NT2/D1 (cell line): ENCODE measurements at regions not wholly inside any gene's neighbourhood (a gene's known extent, or its start where the extent isn't known, plus 50 kb on each side); places are given as distances from the start of the nearest gene placed in this dataset.

Experiments
- DNase-seq: peaks from one replicate; pipeline ENCODE4 v3.0.0-alpha.2; 2011; ENCODE audit warnings: low read depth, low spot score
- H3K27me3 ChIP-seq: 2 replicates; pipeline ENCODE4 v1.6.0; 2011; ENCODE audit warnings: mild to moderate bottlenecking; ENCODE audit not compliant: insufficient read length, insufficient read depth
- H3K36me3 ChIP-seq: 2 replicates; pipeline ENCODE4 v1.6.1; 2011; ENCODE audit warnings: mild to moderate bottlenecking, low read length, mixed read lengths; ENCODE audit not compliant: insufficient read depth, insufficient read length
- H3K4me1 ChIP-seq: 2 replicates; pipeline ENCODE4 v1.5.1; 2011; ENCODE audit not compliant: insufficient read depth, insufficient read length
- H3K4me3 ChIP-seq: 2 replicates; pipeline ENCODE4 v1.5.1; 2011; ENCODE audit warnings: low read depth; ENCODE audit not compliant: insufficient read length
- H3K9ac ChIP-seq: 2 replicates; pipeline ENCODE4 v1.6.0; 2011; ENCODE audit warnings: low read depth; ENCODE audit not compliant: insufficient read length
- H3K9me3 ChIP-seq: 2 replicates; pipeline ENCODE4 v1.5.1; 2011; ENCODE audit warnings: mild to moderate bottlenecking, low read length; ENCODE audit not compliant: insufficient read depth
- SUZ12 ChIP-seq: IDR thresholded peaks from 2 replicates; pipeline ENCODE4 v1.6.1; 2011; ENCODE audit not compliant: insufficient read length, insufficient read depth; ENCODE audit errors: extremely low read depth
- YY1 ChIP-seq: IDR thresholded peaks from 2 replicates; pipeline ENCODE4 v1.6.1; 2011; ENCODE audit not compliant: insufficient read length, insufficient read depth
- ZNF274 ChIP-seq: IDR thresholded peaks from 2 replicates; pipeline ENCODE4 v1.6.1; 2011; ENCODE audit warnings: mild to moderate bottlenecking, low read depth, low read length

DNA sequence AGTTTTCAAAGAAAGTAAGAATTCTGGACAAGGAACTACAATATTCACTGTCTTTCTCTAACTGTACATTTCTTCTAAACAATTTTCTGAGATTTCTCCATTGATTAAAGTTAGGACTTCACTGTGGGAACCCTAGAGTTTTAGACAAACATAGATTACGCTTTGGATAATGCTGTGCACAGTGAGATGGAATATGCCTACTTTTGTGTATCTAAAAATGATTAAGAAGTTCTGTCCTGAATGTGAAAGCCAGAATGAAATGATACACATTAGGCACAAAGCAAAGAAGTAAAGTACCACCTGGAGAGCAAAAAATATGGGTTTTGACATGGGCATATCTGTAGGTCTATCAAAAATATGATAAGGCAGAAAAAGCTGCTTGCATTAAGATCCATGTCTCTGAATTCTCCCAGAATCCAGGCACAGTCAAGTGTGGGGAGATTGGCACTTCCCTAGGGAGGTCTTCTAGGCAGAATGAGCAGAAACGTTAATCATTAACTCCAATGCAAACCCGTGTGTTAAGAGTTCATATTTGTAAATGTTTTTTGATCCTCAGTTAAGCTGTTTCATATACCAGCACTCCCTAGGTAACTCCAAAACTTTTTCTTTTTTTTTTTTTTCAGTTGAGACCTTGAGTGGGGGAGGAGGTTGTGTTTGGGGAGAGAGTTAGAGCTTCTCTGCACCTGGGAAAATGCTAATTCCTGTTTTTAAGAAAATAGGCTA lies 467.1 kb downstream of the LMO4 start:
- no peak for DNase-seq
- Histone ChIP-seq H3K27me3 (no peaks in the 10 kb centered on the region), H3K36me3 (no peaks in the 10 kb centered on the region), H3K9ac (no peak overlapping the region), H3K4me1 (no peaks in the 10 kb centered on the region), H3K9me3 (no peaks in the 10 kb centered on the region), H3K4me3 (no peak overlapping the region)
- TF ChIP-seq SUZ12 (no peak), ZNF274 (no peak), YY1 (no peak)

GRCh38 chr1:87796471-87796901 lies 467.8 kb downstream of the LMO4 start:
- TF ChIP-seq ZNF274 (no peak), YY1 (no peak), SUZ12 (no peak)
- H3K27me3 ChIP-seq = no peaks in the 10 kb centered on the region
- DNase-seq = no peak
- H3K9ac ChIP-seq = no peak overlapping the region
- no peaks in the 10 kb centered on the region for H3K4me1 ChIP-seq
- no peaks in the 10 kb centered on the region for H3K9me3 ChIP-seq
- no peak overlapping the region for H3K4me3 ChIP-seq
- no peaks in the 10 kb centered on the region for H3K36me3 ChIP-seq

GRCh38 chr1:87799451-87799850 lies 470.8 kb downstream of the LMO4 start:
- no peaks in the 10 kb centered on the region for H3K9me3 ChIP-seq
- H3K4me3 ChIP-seq = no peak overlapping the region
- H3K9ac ChIP-seq = no peak overlapping the region
- no peaks in the 10 kb centered on the region for H3K4me1 ChIP-seq
- TF ChIP-seq SUZ12 (no peak), YY1 (no peak), ZNF274 (no peak)
- H3K27me3 ChIP-seq = no peaks in the 10 kb centered on the region
- DNase-seq = no peak
- H3K36me3 ChIP-seq = no peaks in the 10 kb centered on the region

DNA sequence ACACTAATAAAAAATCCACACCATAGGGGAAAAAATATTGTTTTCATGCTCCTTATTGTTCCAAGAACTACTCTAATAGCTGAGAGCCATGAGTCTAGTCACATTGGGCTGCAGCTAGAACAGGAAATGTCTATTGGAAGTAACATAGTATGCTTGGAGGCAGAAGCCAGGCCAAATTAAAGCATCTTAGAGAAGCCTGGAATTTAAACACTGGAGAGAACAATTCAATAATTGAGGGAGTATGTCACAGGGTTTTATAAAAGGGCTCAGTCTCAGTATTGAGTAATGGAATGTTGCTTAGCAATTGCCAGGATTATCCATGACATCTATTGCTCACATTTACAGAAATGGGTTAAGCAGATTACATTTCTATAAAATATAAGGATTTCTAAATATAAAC lies 471.3 kb downstream of the LMO4 start:
- Histone ChIP-seq H3K4me3 (no peak overlapping the region), H3K9ac (no peak overlapping the region), H3K36me3 (no peaks in the 10 kb centered on the region), H3K27me3 (no peaks in the 10 kb centered on the region), H3K9me3 (no peaks in the 10 kb centered on the region), H3K4me1 (no peaks in the 10 kb centered on the region)
- TF ChIP-seq SUZ12 = no peak
- TF ChIP-seq YY1 = no peak
- TF ChIP-seq ZNF274 = no peak
- DNase-seq = no peak

- Histone ChIP-seq H3K4me1 (no peaks in the 10 kb centered on the region), H3K36me3 (no peaks in the 10 kb centered on the region), H3K9ac (no peak overlapping the region), H3K27me3 (no peaks in the 10 kb centered on the region), H3K9me3 (no peaks in the 10 kb centered on the region), H3K4me3 (no peak overlapping the region)
- no peak for TF ChIP-seq SUZ12
- no peak for TF ChIP-seq YY1
- TF ChIP-seq ZNF274 = no peak
- DNase-seq = no peak
Observed at GRCh38 chr1:87803375-87803774, 474.7 kb downstream of the LMO4 start.

- no peak for DNase-seq
- TF ChIP-seq ZNF274 (no peak), YY1 (no peak), SUZ12 (no peak)
- H3K36me3 ChIP-seq = no peaks in the 10 kb centered on the region
- H3K9ac ChIP-seq = no peak overlapping the region
- no peaks in the 10 kb centered on the region for H3K27me3 ChIP-seq
- H3K4me3 ChIP-seq = no peak overlapping the region
- no peaks in the 10 kb centered on the region for H3K4me1 ChIP-seq
- H3K9me3 ChIP-seq = no peaks in the 10 kb centered on the region
Observed at GRCh38 chr1:87804128-87804527, 475.4 kb downstream of the LMO4 start.

DNA sequence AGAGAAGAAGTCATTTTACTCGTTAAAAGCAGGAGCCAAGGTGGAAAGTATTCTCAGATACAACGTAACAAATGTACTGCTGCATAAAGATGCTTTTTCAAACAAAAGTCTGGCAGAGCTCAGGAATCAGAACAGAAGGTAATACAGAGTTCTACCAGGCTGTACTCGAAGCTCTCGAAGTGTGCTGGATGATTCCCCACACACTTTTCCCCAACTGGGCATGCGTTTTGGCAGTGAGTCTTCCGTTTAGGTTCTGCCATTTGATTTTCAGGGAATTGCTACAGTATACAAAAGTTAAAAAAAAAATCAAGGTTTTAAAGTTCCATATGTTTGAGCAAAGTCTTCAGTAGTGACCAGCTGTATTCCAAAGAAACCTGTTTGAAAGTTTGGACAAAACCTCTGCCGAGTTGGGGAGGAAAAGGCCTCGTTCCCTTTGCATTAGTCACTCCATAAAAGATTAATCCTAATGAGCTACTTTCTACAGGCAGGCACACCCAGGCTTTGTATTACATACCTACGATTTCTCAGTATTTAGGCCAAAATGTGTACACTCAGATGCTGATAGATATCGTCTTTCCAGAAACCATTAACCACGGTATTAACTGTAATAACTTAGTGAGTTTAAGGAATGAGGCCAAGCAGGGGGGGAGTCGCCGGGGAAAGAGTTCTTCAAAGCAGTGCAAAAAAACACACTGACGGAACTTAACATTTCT lies 477.1 kb downstream of the LMO4 start:
- Histone ChIP-seq H3K9me3 (no peaks in the 10 kb centered on the region), H3K9ac (no peak overlapping the region), H3K4me3 (no peak overlapping the region), H3K36me3 (no peaks in the 10 kb centered on the region), H3K4me1 (no peaks in the 10 kb centered on the region), H3K27me3 (no peaks in the 10 kb centered on the region)
- no peak for DNase-seq
- no peak for TF ChIP-seq SUZ12
- TF ChIP-seq YY1 = no peak
- no peak for TF ChIP-seq ZNF274
